22Rv1 (cell line): ENCODE measurements at regions not wholly inside any gene's neighbourhood (a gene's known extent, or its start where the extent isn't known, plus 50 kb on each side); places are given as distances from the start of the nearest gene placed in this dataset.

Experiments used
- CTCF ChIP-seq: fragments of 450-650 bp; IDR thresholded peaks from 2 replicates; pipeline ENCODE4 v1.5.1; 2017; ENCODE audit warnings: mild to moderate bottlenecking
- ZFX ChIP-seq: fragments of 450-650 bp; IDR thresholded peaks from 2 replicates; pipeline ENCODE4 v1.6.1; 2017; ENCODE audit warnings: antibody characterized with exemption, borderline replicate concordance

- TF ChIP-seq CTCF (no peak), ZFX (no peak)
These were observed 278.3 kb downstream of the RBM43 start for GRCh38 chr2:150983314-150983897.
